ENCODE measurements at regions not wholly inside any gene's neighbourhood (a gene's known extent, or its start where the extent isn't known, plus 50 kb on each side); places are given as distances from the start of the nearest gene placed in this dataset.

- DNase-seq (no peak), ATAC-seq (no peak)
- in situ Hi-C loops (cut with MboI; ENCODE audit: low sequenced_read_pairs in 4 of 4) = no loop called here
- Histone ChIP-seq H3K9me3 (no peaks in the 10 kb centered on the region), H3K27me3 (no peaks in the 10 kb centered on the region), H3K4me3 (no peak overlapping the region), H3K27ac (no peak overlapping the region), H3K36me3 (no peaks in the 10 kb centered on the region), H3K4me1 (no peaks in the 10 kb centered on the region)
- intact Hi-C loops (cut with DNase I; ENCODE audit: low total_unique reads) = no loop called here
- TF ChIP-seq, protein P1, sequence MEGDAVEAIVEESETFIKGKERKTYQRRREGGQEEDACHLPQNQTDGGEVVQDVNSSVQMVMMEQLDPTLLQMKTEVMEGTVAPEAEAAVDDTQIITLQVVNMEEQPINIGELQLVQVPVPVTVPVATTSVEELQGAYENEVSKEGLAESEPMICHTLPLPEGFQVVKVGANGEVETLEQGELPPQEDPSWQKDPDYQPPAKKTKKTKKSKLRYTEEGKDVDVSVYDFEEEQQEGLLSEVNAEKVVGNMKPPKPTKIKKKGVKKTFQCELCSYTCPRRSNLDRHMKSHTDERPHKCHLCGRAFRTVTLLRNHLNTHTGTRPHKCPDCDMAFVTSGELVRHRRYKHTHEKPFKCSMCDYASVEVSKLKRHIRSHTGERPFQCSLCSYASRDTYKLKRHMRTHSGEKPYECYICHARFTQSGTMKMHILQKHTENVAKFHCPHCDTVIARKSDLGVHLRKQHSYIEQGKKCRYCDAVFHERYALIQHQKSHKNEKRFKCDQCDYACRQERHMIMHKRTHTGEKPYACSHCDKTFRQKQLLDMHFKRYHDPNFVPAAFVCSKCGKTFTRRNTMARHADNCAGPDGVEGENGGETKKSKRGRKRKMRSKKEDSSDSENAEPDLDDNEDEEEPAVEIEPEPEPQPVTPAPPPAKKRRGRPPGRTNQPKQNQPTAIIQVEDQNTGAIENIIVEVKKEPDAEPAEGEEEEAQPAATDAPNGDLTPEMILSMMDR (IDR thresholded peaks at IDR 0.05 in 4 of 5, conservative IDR thresholded peaks at IDR 0.05 in 1 of 5) = no peak
- no peak for TF ChIP-seq POLR2A (IDR thresholded peaks at IDR 0.05)
Observed at GRCh38 chr12:38969706-38970105, 64.3 kb upstream of the CPNE8 start.

DNA sequence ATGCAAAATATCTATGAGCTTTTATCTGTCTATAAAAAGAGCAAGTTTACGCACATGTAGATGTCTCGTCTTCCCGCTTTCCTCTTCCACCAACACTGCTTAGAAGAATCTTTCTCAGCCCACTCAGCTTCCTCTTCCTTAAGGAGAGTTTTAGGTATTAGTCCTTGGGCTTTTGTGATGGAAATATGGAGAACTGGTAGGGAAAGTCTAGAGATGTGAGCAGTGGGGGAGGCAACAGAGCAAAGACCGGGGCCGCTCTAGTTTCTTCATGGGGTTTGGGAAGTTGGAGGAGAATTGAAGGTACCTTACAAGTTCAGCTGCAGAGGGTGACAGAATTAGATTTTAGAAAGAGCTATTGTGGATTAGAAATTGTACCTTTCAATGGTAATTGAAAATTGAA, 56.3 kb upstream of the CPNE8 start:
- H3K27ac ChIP-seq = no peak overlapping the region
- H3K4me1 ChIP-seq = no peaks in the 10 kb centered on the region
- H3K9me3 ChIP-seq = peaks cover 0 to 5% (median 0%) of the 10 kb centered on the region in 3 donors
- in situ Hi-C loops (cut with MboI; ENCODE audit: low sequenced_read_pairs in 4 of 4) = no loop called here
- no peaks in the 10 kb centered on the region for H3K36me3 ChIP-seq
- H3K27me3 ChIP-seq = no peaks in the 10 kb centered on the region
- H3K4me3 ChIP-seq = no peak overlapping the region
- DNase-seq = no peak
- ATAC-seq = no peak
- TF ChIP-seq, protein P1 (IDR thresholded peaks at IDR 0.05 in 4 of 5, conservative IDR thresholded peaks at IDR 0.05 in 1 of 5) = no peak
- TF ChIP-seq POLR2A (IDR thresholded peaks at IDR 0.05) = no peak
- intact Hi-C loops (cut with DNase I; ENCODE audit: low total_unique reads) = no loop called here

- Histone ChIP-seq H3K4me3 (no peak overlapping the region), H3K27me3 (no peaks in the 10 kb centered on the region), H3K36me3 (no peaks in the 10 kb centered on the region), H3K27ac (no peak overlapping the region), H3K9me3 (peaks cover 0 to 5% (median 0%) of the 10 kb centered on the region in 3 donors), H3K4me1 (no peaks in the 10 kb centered on the region)
- ATAC-seq = no peak
- no peak for TF ChIP-seq POLR2A (IDR thresholded peaks at IDR 0.05)
- TF ChIP-seq, protein P1 (IDR thresholded peaks at IDR 0.05 in 4 of 5, conservative IDR thresholded peaks at IDR 0.05 in 1 of 5) = no peak
- in situ Hi-C loops (cut with MboI; ENCODE audit: low sequenced_read_pairs in 4 of 4) = no loop called here
- no peak for DNase-seq
- intact Hi-C loops (cut with DNase I; ENCODE audit: low total_unique reads) = no loop called here
Observed at GRCh38 chr12:38961012-38961411, 55.6 kb upstream of the CPNE8 start.

- Histone ChIP-seq H3K36me3 (no peaks in the 10 kb centered on the region), H3K27me3 (no peaks in the 10 kb centered on the region), H3K27ac (no peak overlapping the region), H3K4me3 (no peak overlapping the region), H3K9me3 (peaks cover 0 to under 1% (median 0%) of the 10 kb centered on the region in 3 donors), H3K4me1 (no peaks in the 10 kb centered on the region)
- TF ChIP-seq, protein P1 (IDR thresholded peaks at IDR 0.05 in 4 of 5, conservative IDR thresholded peaks at IDR 0.05 in 1 of 5) = no peak
- no peak for TF ChIP-seq POLR2A (IDR thresholded peaks at IDR 0.05)
- intact Hi-C loops (cut with DNase I; ENCODE audit: low total_unique reads) = no loop called here
- DNase-seq (no peak), ATAC-seq (no peak)
- in situ Hi-C loops (cut with MboI; ENCODE audit: low sequenced_read_pairs in 4 of 4) = no loop called here
Observed at GRCh38 chr12:38956337-38956736, 50.9 kb upstream of the CPNE8 start.

Data from gastrocnemius medialis (tissue), 4 donors.